ENCODE measurements at regions not wholly inside any gene's neighbourhood (a gene's known extent, or its start where the extent isn't known, plus 50 kb on each side); places are given as distances from the start of the nearest gene placed in this dataset.

DNA sequence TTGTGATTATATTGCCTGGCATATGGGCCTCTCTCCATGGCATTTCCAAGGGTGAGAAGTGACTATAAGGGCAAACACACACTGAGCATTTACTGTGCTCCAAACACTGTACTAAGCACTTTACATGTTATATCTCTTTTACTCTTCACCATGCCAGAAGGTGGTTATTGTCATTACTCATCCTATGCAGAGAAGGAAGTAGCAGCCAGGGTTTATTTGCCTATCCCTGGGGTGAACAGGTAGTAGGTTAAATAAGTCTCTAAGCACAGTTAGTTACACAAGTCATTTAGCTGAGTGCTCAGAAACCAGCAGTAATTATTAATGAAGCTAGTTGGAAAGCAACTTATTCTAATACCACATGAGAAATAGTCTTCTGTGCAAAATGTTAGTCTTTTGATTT lies 109.9 kb upstream of the SYNPR start:
- no peaks in the 10 kb centered on the region for H4K20me1 ChIP-seq (ENCODE audit: control insufficient read depth, extremely low read depth, insufficient read depth, low read length)
- no peaks in the 10 kb centered on the region for H3K9me3 ChIP-seq (ENCODE audit: control insufficient read depth, insufficient read depth, low read depth, low read length)
- no peak overlapping the region for H3K27ac ChIP-seq (ENCODE audit: insufficient read depth, low read length)
- H3K4me3 ChIP-seq (replicated peaks in 1 of 4; ENCODE audit: control extremely low read depth in 1 of 4, insufficient read depth in 1 of 4, low read depth in 3 of 4, low read length in 4 of 4) = no peak overlapping the region
- no peaks in the 10 kb centered on the region for H3K79me2 ChIP-seq (ENCODE audit: control insufficient read depth, insufficient read depth, low read length)
- no peak overlapping the region for H2AFZ ChIP-seq (ENCODE audit: low read length)
- no peak overlapping the region for H3K9ac ChIP-seq (ENCODE audit: insufficient read depth, low read length)
- TF ChIP-seq, protein P1, sequence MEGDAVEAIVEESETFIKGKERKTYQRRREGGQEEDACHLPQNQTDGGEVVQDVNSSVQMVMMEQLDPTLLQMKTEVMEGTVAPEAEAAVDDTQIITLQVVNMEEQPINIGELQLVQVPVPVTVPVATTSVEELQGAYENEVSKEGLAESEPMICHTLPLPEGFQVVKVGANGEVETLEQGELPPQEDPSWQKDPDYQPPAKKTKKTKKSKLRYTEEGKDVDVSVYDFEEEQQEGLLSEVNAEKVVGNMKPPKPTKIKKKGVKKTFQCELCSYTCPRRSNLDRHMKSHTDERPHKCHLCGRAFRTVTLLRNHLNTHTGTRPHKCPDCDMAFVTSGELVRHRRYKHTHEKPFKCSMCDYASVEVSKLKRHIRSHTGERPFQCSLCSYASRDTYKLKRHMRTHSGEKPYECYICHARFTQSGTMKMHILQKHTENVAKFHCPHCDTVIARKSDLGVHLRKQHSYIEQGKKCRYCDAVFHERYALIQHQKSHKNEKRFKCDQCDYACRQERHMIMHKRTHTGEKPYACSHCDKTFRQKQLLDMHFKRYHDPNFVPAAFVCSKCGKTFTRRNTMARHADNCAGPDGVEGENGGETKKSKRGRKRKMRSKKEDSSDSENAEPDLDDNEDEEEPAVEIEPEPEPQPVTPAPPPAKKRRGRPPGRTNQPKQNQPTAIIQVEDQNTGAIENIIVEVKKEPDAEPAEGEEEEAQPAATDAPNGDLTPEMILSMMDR (conservative IDR thresholded peaks at IDR 0.05 in 1 of 2, IDR thresholded peaks at IDR 0.05 in 1 of 2; ENCODE audit: low read depth in 1 of 2, low read length in 2 of 2) = no peak
- TF ChIP-seq EZH2 (IDR thresholded peaks at IDR 0.05; ENCODE audit: low read length, missing control alignments) = no peak
- no peaks in the 10 kb centered on the region for H3K36me3 ChIP-seq (ENCODE audit: control insufficient read depth, insufficient read depth, low read length)
- H3K27me3 ChIP-seq (ENCODE audit: control insufficient read depth, insufficient read depth, low read length) = no peaks in the 10 kb centered on the region
- H3K4me2 ChIP-seq (ENCODE audit: extremely low read depth, insufficient read depth, low read length) = no peak overlapping the region
- H3K4me1 ChIP-seq (ENCODE audit: control insufficient read depth, extremely low read depth, insufficient read depth, low read length) = no peaks in the 10 kb centered on the region
- DNase-seq (ENCODE audit: low read depth in 2 of 2) = no peak

DNA sequence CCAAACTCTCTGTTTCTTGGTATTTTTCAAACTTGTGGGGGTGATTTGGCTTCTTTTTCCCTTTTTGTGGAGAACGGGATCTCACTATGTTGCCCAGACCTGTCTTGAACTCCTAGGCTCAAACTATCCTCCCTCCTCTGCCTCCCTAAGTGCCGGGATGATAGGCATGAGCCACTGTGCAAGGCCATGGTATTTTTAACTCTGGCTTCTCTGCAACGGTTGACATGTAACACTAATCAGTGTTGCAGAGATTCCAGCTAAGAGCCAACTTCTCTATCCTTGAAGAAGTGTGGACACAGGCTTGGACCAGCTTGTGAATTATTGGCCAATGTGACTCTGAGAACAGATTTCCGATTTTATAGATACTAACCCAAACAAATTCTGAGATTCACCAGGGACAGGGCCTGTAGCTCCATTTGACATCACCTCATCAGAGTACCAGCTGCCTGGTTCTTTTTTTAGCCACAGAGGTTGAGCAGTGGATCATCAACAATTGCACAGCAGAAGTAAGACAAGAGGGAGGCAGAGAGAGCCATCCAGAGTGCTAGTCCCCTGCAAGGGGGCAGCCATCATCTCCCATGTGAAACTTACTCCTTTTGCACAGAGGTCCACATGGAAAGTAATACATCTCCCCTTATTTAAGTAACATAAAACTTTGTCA lies 98.1 kb upstream of the SYNPR start:
- H3K9ac ChIP-seq (ENCODE audit: insufficient read depth, low read length) = no peak overlapping the region
- no peaks in the 10 kb centered on the region for H3K9me3 ChIP-seq (ENCODE audit: control insufficient read depth, insufficient read depth, low read depth, low read length)
- H4K20me1 ChIP-seq (ENCODE audit: control insufficient read depth, extremely low read depth, insufficient read depth, low read length) = no peaks in the 10 kb centered on the region
- no peak for DNase-seq (ENCODE audit: low read depth in 2 of 2)
- no peak overlapping the region for H3K4me3 ChIP-seq (replicated peaks in 1 of 4; ENCODE audit: control extremely low read depth in 1 of 4, insufficient read depth in 1 of 4, low read depth in 3 of 4, low read length in 4 of 4)
- no peak overlapping the region for H2AFZ ChIP-seq (ENCODE audit: low read length)
- H3K27me3 ChIP-seq (ENCODE audit: control insufficient read depth, insufficient read depth, low read length) = no peaks in the 10 kb centered on the region
- no peaks in the 10 kb centered on the region for H3K4me1 ChIP-seq (ENCODE audit: control insufficient read depth, extremely low read depth, insufficient read depth, low read length)
- no peaks in the 10 kb centered on the region for H3K79me2 ChIP-seq (ENCODE audit: control insufficient read depth, insufficient read depth, low read length)
- H3K36me3 ChIP-seq (ENCODE audit: control insufficient read depth, insufficient read depth, low read length) = no peaks in the 10 kb centered on the region
- TF ChIP-seq, protein P1 (conservative IDR thresholded peaks at IDR 0.05 in 1 of 2, IDR thresholded peaks at IDR 0.05 in 1 of 2; ENCODE audit: low read depth in 1 of 2, low read length in 2 of 2) = no peak
- no peak for TF ChIP-seq EZH2 (IDR thresholded peaks at IDR 0.05; ENCODE audit: low read length, missing control alignments)
- no peak overlapping the region for H3K27ac ChIP-seq (ENCODE audit: insufficient read depth, low read length)
- no peak overlapping the region for H3K4me2 ChIP-seq (ENCODE audit: extremely low read depth, insufficient read depth, low read length)

DNA sequence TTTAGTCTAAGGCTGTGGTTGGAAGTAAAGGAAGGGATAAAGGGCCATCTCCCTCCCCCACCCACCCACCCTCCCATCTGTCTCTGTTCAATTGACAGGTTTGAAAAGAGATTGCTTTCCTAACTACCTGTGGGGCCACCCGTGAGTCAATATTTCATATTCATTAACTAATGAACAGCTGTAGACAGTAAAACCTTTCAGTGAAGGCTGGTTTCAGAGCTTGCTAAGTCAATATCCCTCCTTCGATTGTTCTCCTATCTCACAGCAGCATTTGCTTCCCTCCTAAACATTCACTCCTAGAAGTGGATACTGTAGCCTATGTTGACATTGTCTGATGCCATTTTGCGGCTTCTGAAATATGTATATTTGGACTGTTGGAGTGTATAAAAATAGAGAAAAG lies 85.9 kb upstream of the SYNPR start:
- DNase-seq (ENCODE audit: low read depth in 2 of 2) = no peak
- H3K9me3 ChIP-seq (ENCODE audit: control insufficient read depth, insufficient read depth, low read depth, low read length) = no peaks in the 10 kb centered on the region
- no peaks in the 10 kb centered on the region for H3K4me1 ChIP-seq (ENCODE audit: control insufficient read depth, extremely low read depth, insufficient read depth, low read length)
- H3K4me2 ChIP-seq (ENCODE audit: extremely low read depth, insufficient read depth, low read length) = no peak overlapping the region
- no peaks in the 10 kb centered on the region for H3K27me3 ChIP-seq (ENCODE audit: control insufficient read depth, insufficient read depth, low read length)
- TF ChIP-seq EZH2 (IDR thresholded peaks at IDR 0.05; ENCODE audit: low read length, missing control alignments) = no peak
- TF ChIP-seq, protein P1 (conservative IDR thresholded peaks at IDR 0.05 in 1 of 2, IDR thresholded peaks at IDR 0.05 in 1 of 2; ENCODE audit: low read depth in 1 of 2, low read length in 2 of 2) = no peak
- H2AFZ ChIP-seq (ENCODE audit: low read length) = no peak overlapping the region
- H4K20me1 ChIP-seq (ENCODE audit: control insufficient read depth, extremely low read depth, insufficient read depth, low read length) = no peaks in the 10 kb centered on the region
- no peaks in the 10 kb centered on the region for H3K79me2 ChIP-seq (ENCODE audit: control insufficient read depth, insufficient read depth, low read length)
- no peak overlapping the region for H3K9ac ChIP-seq (ENCODE audit: insufficient read depth, low read length)
- no peaks in the 10 kb centered on the region for H3K36me3 ChIP-seq (ENCODE audit: control insufficient read depth, insufficient read depth, low read length)
- no peak overlapping the region for H3K4me3 ChIP-seq (replicated peaks in 1 of 4; ENCODE audit: control extremely low read depth in 1 of 4, insufficient read depth in 1 of 4, low read depth in 3 of 4, low read length in 4 of 4)
- no peak overlapping the region for H3K27ac ChIP-seq (ENCODE audit: insufficient read depth, low read length)
